ENCODE measurements at regions not wholly inside any gene's neighbourhood (a gene's known extent, or its start where the extent isn't known, plus 50 kb on each side); places are given as distances from the start of the nearest gene placed in this dataset.

- Histone ChIP-seq H3K4me3 (ENCODE audit: low read depth in 1 of 2, low read length in 1 of 2) (no peak overlapping the region), H3K27ac (no peak overlapping the region), H3K9me3 (no peaks in the 10 kb centered on the region), H3K4me1 (ENCODE audit: control insufficient read depth in 1 of 2, insufficient read depth in 1 of 2, low read depth in 1 of 2, low read length in 1 of 2) (no peaks in the 10 kb centered on the region), H3K27me3 (peaks cover 7% of the 10 kb centered on the region), H3K36me3 (no peaks in the 10 kb centered on the region)
- TF ChIP-seq CTCF (IDR thresholded peaks at IDR 0.05), result no peak
Measured at GRCh38 chr2:129722306-129723019, 257.0 kb upstream of the RAB6C start.

GRCh38 chr2:129723277-129724020, 256.0 kb upstream of the RAB6C start:
- Histone ChIP-seq H3K27me3 (peaks cover 7% of the 10 kb centered on the region), H3K36me3 (no peaks in the 10 kb centered on the region), H3K4me1 (ENCODE audit: control insufficient read depth in 1 of 2, insufficient read depth in 1 of 2, low read depth in 1 of 2, low read length in 1 of 2) (no peaks in the 10 kb centered on the region), H3K4me3 (ENCODE audit: low read depth in 1 of 2, low read length in 1 of 2) (no peak overlapping the region), H3K27ac (no peak overlapping the region), H3K9me3 (no peaks in the 10 kb centered on the region)
- no peak for TF ChIP-seq CTCF (IDR thresholded peaks at IDR 0.05)

GRCh38 chr2:129724021-129724757, 255.3 kb upstream of the RAB6C start:
- Histone ChIP-seq H3K4me1 (ENCODE audit: control insufficient read depth in 1 of 2, insufficient read depth in 1 of 2, low read depth in 1 of 2, low read length in 1 of 2) (no peaks in the 10 kb centered on the region), H3K4me3 (ENCODE audit: low read depth in 1 of 2, low read length in 1 of 2) (no peak overlapping the region)
- no peak for TF ChIP-seq CTCF (IDR thresholded peaks at IDR 0.05)

GRCh38 chr2:129726216-129726615, 253.2 kb upstream of the RAB6C start:
- TF ChIP-seq CTCF (IDR thresholded peaks at IDR 0.05), result no peak
- no peak overlapping the region for H3K4me3 ChIP-seq (ENCODE audit: low read depth in 1 of 2, low read length in 1 of 2)

More at GRCh38 chr2:129724021-129724757, 255.3 kb upstream of the RAB6C start:
- Histone ChIP-seq H3K27me3 (peaks cover 7% of the 10 kb centered on the region), H3K27ac (no peak overlapping the region), H3K9me3 (no peaks in the 10 kb centered on the region), H3K36me3 (no peaks in the 10 kb centered on the region)

GRCh38 chr2:129727286-129727685, 252.2 kb upstream of the RAB6C start:
- H3K9me3 ChIP-seq, result no peaks in the 10 kb centered on the region
- H3K4me3 ChIP-seq (ENCODE audit: low read depth in 1 of 2, low read length in 1 of 2), result no peak overlapping the region
- H3K27me3 ChIP-seq, result no peaks in the 10 kb centered on the region
- no peaks in the 10 kb centered on the region for H3K36me3 ChIP-seq
- no peak for TF ChIP-seq CTCF (IDR thresholded peaks at IDR 0.05)
- no peak overlapping the region for H3K27ac ChIP-seq
- H3K4me1 ChIP-seq (ENCODE audit: control insufficient read depth in 1 of 2, insufficient read depth in 1 of 2, low read depth in 1 of 2, low read length in 1 of 2), result no peaks in the 10 kb centered on the region

More at GRCh38 chr2:129726216-129726615, 253.2 kb upstream of the RAB6C start:
- H3K27ac ChIP-seq, result no peak overlapping the region
- H3K36me3 ChIP-seq, result no peaks in the 10 kb centered on the region
- no peaks in the 10 kb centered on the region for H3K4me1 ChIP-seq (ENCODE audit: control insufficient read depth in 1 of 2, insufficient read depth in 1 of 2, low read depth in 1 of 2, low read length in 1 of 2)
- peaks cover 7% of the 10 kb centered on the region for H3K27me3 ChIP-seq
- H3K9me3 ChIP-seq, result no peaks in the 10 kb centered on the region
